Glomerular endothelial cell (primary cell): ENCODE measurements at regions not wholly inside any gene's neighbourhood (a gene's known extent, or its start where the extent isn't known, plus 50 kb on each side); places are given as distances from the start of the nearest gene placed in this dataset.

Experiments
- DNase-seq: peaks from one replicate; pipeline ENCODE4 v3.0.0-alpha.2; 2011; ENCODE audit warnings: low read depth, low spot score; ENCODE audit errors: extremely low read depth

GRCh38 chr1:219670426-219671149 is 57.7 kb upstream of the ZC3H11B start:
- DNase-seq, result no peak

DNA sequence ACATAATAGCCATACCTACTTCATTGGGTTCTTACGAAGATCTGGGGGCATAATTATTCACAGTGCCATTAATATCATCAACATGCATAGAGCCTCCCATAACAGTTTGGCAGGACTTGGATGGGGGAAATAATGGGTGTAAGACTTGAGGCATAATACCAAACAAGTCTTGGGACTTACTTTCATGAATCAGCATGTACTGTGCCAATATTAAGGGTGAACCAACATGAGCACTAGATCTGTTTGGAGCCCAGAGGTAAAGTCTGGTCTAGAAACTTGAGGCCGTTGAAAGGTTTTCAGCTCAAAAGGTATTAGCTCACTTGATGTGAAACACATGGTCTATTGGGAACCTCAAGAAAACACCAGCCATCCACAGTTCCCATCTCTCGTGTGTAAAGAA is 56.7 kb upstream of the ZC3H11B start:
- no peak for DNase-seq

DNA sequence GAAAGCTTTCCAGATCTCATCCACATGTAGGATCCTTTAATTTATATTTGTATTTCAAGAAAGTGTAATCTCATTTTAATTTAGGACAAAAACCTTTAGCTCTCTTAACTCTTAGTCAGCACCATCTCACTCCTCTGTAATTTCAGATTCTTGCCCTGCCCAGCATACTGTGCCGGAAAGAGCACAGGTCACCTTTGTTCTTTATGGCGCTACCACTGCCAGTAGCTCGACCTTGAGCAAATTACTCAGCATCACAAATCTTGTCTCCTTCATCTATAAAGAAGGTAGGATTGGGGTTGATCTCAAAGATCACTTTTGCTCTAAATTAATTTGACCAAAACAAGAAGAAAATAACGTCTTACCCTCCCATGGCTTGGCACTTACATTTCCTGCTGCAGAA is 56.1 kb upstream of the ZC3H11B start:
- no peak for DNase-seq

GRCh38 chr1:219668446-219668845 is 55.5 kb upstream of the ZC3H11B start:
- no peak for DNase-seq

DNA sequence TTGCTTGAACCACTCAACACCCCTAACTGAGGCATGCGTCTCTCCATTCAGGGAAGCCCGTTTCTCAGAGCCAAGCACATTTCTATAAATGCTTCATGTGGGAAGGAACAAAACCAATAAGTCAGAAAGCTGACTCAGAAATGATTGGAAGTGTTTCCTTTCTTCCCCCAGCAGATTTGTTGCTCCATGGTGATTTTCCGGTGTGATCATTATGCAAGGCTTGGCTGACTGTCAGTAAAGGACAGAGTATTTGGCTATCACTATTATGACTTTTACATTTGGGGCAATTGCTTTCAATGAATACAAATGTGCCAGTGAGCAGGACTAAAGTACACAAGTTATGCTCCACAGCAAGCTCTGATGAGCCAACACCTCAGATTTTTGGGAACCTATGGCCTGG is 53.3 kb upstream of the ZC3H11B start:
- DNase-seq, result no peak

DNA sequence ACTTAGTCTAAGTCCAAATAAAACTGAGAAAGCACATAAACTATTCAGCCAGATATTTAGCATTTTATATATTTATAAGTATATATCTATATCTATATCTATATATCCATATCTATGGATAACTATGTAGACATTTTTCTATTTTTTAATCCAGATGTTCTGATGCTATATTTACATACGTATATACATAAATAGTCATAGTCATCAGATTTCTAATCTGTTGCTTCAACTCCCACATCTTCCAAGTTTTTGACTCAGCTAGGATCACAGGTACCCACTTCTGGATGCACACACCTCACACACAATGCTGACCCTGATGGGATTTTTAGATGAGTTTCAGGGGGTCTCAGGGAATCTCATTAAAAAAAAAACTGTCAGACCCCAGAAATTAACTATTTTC is 52.2 kb upstream of the ZC3H11B start:
- no peak for DNase-seq

- no peak for DNase-seq
Measured at GRCh38 chr1:219664310-219665029, 51.6 kb upstream of the ZC3H11B start.
